ENCODE measurements at regions not wholly inside any gene's neighbourhood (a gene's known extent, or its start where the extent isn't known, plus 50 kb on each side); places are given as distances from the start of the nearest gene placed in this dataset.

- TF ChIP-seq CTCF (IDR thresholded peaks at IDR 0.05) (no peak), EP300 (IDR thresholded peaks at IDR 0.05) (no peak), POLR2A (IDR thresholded peaks at IDR 0.05) (no peak)
These were observed 69.3 kb upstream of the SRSF6 start for GRCh38 chr20:43388268-43389002.
